GM23338 (cell line): ENCODE measurements at regions not wholly inside any gene's neighbourhood (a gene's known extent, or its start where the extent isn't known, plus 50 kb on each side); places are given as distances from the start of the nearest gene placed in this dataset.

Experiments
- CTCF ChIP-seq, 2 experiments: fragments of 200-600 bp in 1 of 2; sonication (generic) in 1 of 2; conservative IDR thresholded peaks; 2 replicates each; pipeline versions ENCODE4 v1.5.1 to v1.6.1; 2016 to 2017; ENCODE audit warnings: antibody characterized with exemption in 2 of 2, low read depth in 2 of 2, mild to moderate bottlenecking in 2 of 2, moderate library complexity in 1 of 2
- EZH2 ChIP-seq: fragments of 200-600 bp; sonication (generic); IDR thresholded peaks from one replicate; pipeline ENCODE4 v1.8.0; 2017; ENCODE audit warnings: antibody characterized with exemption, mild to moderate bottlenecking, low read depth; ENCODE audit not compliant: unreplicated experiment

DNA sequence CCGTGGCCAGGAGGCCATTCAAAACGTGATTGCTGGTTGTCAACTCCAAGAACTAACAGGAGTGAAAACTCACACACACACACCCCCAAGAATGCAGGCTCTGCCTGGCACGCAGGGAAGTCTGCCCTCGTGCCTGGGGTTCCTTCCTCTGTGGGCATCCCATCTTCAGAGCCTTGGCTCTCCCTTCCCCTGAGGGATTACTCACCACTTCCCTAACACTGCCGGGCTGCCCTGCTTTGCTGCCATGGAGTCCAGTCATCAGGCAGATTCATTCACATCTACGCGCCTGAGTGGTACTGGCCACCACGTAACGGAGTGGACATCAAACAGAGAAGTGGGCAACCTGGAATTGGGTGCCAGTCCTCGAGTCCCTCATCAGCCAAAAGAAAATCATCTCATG, 120.7 kb upstream of the TMEM45B start:
- TF ChIP-seq EZH2 (no peak), CTCF (conservative IDR thresholded peaks at IDR 0.05; ENCODE audit: low read depth in 2 of 2) (no peak)
